Osteocyte (in vitro differentiated cells): ENCODE measurements at regions not wholly inside any gene's neighbourhood (a gene's known extent, or its start where the extent isn't known, plus 50 kb on each side); places are given as distances from the start of the nearest gene placed in this dataset.

ENCODE experiments used
- DNase-seq: peaks from one replicate; pipeline ENCODE4 v3.0.0; 2021; ENCODE audit warnings: mixed read lengths; ENCODE audit not compliant: unreplicated experiment; ENCODE audit errors: extremely low spot score
- H3K27ac Mint-ChIP-seq: one replicate; pipeline ENCODE4 v1.8.0; 2021; ENCODE audit warnings: mild to moderate bottlenecking, mixed read lengths; ENCODE audit not compliant: unreplicated experiment
- H3K27me3 Mint-ChIP-seq: one replicate; pipeline ENCODE4 v1.8.0; 2021; ENCODE audit warnings: mixed read lengths; ENCODE audit not compliant: unreplicated experiment
- H3K36me3 Mint-ChIP-seq: one replicate; pipeline ENCODE4 v1.8.0; 2021; ENCODE audit warnings: mixed read lengths; ENCODE audit not compliant: unreplicated experiment
- H3K4me1 Mint-ChIP-seq: one replicate; pipeline ENCODE4 v1.8.0; 2021; ENCODE audit warnings: mixed read lengths; ENCODE audit not compliant: unreplicated experiment
- H3K4me3 Mint-ChIP-seq: one replicate; pipeline ENCODE4 v1.8.0; 2021; ENCODE audit warnings: mild to moderate bottlenecking, moderate library complexity, mixed read lengths; ENCODE audit not compliant: unreplicated experiment
- H3K9me3 Mint-ChIP-seq: one replicate; pipeline ENCODE4 v1.8.0; 2021; ENCODE audit warnings: mixed read lengths; ENCODE audit not compliant: unreplicated experiment
- CTCF ChIP-seq: fragments of 200-600 bp; sonication (generic); IDR thresholded peaks from 2 replicates; pipeline ENCODE4 v1.5.0; 2021; ENCODE audit warnings: antibody characterized with exemption, mild to moderate bottlenecking, moderate library complexity

- DNase-seq, result no peak
Measured at GRCh38 chr20:56925831-56926170, 296.7 kb downstream of the TFAP2C start.

GRCh38 chr20:56926501-56926900 is 297.4 kb downstream of the TFAP2C start:
- no peak overlapping the region for H3K4me3 Mint-ChIP-seq
- peaks cover 35% of the 10 kb centered on the region for H3K27me3 Mint-ChIP-seq
- no peak for DNase-seq
- peaks cover 12% of the 10 kb centered on the region for H3K4me1 Mint-ChIP-seq
- TF ChIP-seq CTCF, result no peak
- H3K9me3 Mint-ChIP-seq, result no peaks in the 10 kb centered on the region
- H3K27ac Mint-ChIP-seq, result no peak overlapping the region
- H3K36me3 Mint-ChIP-seq, result no peaks in the 10 kb centered on the region

More at GRCh38 chr20:56925831-56926170, 296.7 kb downstream of the TFAP2C start:
- peak overlapping the region; percentile 77 for H3K4me3 Mint-ChIP-seq
- H3K27me3 Mint-ChIP-seq, result peaks cover 35% of the 10 kb centered on the region
- peaks cover 12% of the 10 kb centered on the region for H3K4me1 Mint-ChIP-seq
- H3K9me3 Mint-ChIP-seq, result no peaks in the 10 kb centered on the region
- TF ChIP-seq CTCF, result no peak
- H3K27ac Mint-ChIP-seq, result peak overlapping the region; percentile 15
- H3K36me3 Mint-ChIP-seq, result no peaks in the 10 kb centered on the region

GRCh38 chr20:56927127-56927526 is 298.0 kb downstream of the TFAP2C start:
- H3K27ac Mint-ChIP-seq, result no peak overlapping the region
- H3K9me3 Mint-ChIP-seq, result no peaks in the 10 kb centered on the region
- no peak overlapping the region for H3K4me3 Mint-ChIP-seq
- no peak for TF ChIP-seq CTCF
- DNase-seq, result no peak
- H3K27me3 Mint-ChIP-seq, result peaks cover 32% of the 10 kb centered on the region
- no peaks in the 10 kb centered on the region for H3K36me3 Mint-ChIP-seq
- H3K4me1 Mint-ChIP-seq, result peaks cover 12% of the 10 kb centered on the region

GRCh38 chr20:56928007-56928406 is 298.9 kb downstream of the TFAP2C start:
- no peak for DNase-seq

GRCh38 chr20:56929606-56930005 is 300.5 kb downstream of the TFAP2C start:
- Mint-ChIP-seq H3K4me1 (peaks cover 20% of the 10 kb centered on the region), H3K27me3 (peaks cover 32% of the 10 kb centered on the region)
- no peak for TF ChIP-seq CTCF

More at GRCh38 chr20:56928007-56928406, 298.9 kb downstream of the TFAP2C start:
- H3K4me1 Mint-ChIP-seq, result peaks cover 15% of the 10 kb centered on the region
- H3K27me3 Mint-ChIP-seq, result peaks cover 32% of the 10 kb centered on the region
- TF ChIP-seq CTCF, result no peak
- no peaks in the 10 kb centered on the region for H3K36me3 Mint-ChIP-seq
- no peak overlapping the region for H3K4me3 Mint-ChIP-seq
- no peaks in the 10 kb centered on the region for H3K9me3 Mint-ChIP-seq
- no peak overlapping the region for H3K27ac Mint-ChIP-seq

More at GRCh38 chr20:56929606-56930005, 300.5 kb downstream of the TFAP2C start:
- H3K36me3 Mint-ChIP-seq, result no peaks in the 10 kb centered on the region
- H3K4me3 Mint-ChIP-seq, result no peak overlapping the region
- no peak overlapping the region for H3K27ac Mint-ChIP-seq
- H3K9me3 Mint-ChIP-seq, result no peaks in the 10 kb centered on the region
- no peak for DNase-seq
